ENCODE measurements at regions not wholly inside any gene's neighbourhood (a gene's known extent, or its start where the extent isn't known, plus 50 kb on each side); places are given as distances from the start of the nearest gene placed in this dataset.

DNA sequence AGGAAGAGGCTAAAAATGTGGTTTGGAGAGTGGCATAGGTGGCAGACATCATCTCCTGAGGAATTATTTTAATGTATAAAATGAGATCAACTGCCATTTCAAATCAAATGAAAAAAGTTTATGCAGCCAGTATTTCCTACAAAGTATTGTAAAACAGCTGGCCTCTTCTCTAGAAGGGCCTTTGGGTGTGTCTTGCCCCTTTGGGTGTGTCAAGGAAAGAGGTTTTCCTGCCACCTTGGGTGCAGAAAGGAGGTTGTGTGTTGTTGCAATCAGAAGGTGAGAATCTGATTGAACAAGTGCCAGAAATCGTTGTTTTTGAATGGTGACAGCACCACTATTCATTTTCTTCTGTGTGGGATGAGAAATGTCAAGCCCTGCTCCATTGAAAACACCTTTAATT, 127.4 kb downstream of the RMI1 start:
- TF ChIP-seq, protein P1, sequence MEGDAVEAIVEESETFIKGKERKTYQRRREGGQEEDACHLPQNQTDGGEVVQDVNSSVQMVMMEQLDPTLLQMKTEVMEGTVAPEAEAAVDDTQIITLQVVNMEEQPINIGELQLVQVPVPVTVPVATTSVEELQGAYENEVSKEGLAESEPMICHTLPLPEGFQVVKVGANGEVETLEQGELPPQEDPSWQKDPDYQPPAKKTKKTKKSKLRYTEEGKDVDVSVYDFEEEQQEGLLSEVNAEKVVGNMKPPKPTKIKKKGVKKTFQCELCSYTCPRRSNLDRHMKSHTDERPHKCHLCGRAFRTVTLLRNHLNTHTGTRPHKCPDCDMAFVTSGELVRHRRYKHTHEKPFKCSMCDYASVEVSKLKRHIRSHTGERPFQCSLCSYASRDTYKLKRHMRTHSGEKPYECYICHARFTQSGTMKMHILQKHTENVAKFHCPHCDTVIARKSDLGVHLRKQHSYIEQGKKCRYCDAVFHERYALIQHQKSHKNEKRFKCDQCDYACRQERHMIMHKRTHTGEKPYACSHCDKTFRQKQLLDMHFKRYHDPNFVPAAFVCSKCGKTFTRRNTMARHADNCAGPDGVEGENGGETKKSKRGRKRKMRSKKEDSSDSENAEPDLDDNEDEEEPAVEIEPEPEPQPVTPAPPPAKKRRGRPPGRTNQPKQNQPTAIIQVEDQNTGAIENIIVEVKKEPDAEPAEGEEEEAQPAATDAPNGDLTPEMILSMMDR (IDR thresholded peaks at IDR 0.05): no peak
- TF ChIP-seq, protein P2, sequence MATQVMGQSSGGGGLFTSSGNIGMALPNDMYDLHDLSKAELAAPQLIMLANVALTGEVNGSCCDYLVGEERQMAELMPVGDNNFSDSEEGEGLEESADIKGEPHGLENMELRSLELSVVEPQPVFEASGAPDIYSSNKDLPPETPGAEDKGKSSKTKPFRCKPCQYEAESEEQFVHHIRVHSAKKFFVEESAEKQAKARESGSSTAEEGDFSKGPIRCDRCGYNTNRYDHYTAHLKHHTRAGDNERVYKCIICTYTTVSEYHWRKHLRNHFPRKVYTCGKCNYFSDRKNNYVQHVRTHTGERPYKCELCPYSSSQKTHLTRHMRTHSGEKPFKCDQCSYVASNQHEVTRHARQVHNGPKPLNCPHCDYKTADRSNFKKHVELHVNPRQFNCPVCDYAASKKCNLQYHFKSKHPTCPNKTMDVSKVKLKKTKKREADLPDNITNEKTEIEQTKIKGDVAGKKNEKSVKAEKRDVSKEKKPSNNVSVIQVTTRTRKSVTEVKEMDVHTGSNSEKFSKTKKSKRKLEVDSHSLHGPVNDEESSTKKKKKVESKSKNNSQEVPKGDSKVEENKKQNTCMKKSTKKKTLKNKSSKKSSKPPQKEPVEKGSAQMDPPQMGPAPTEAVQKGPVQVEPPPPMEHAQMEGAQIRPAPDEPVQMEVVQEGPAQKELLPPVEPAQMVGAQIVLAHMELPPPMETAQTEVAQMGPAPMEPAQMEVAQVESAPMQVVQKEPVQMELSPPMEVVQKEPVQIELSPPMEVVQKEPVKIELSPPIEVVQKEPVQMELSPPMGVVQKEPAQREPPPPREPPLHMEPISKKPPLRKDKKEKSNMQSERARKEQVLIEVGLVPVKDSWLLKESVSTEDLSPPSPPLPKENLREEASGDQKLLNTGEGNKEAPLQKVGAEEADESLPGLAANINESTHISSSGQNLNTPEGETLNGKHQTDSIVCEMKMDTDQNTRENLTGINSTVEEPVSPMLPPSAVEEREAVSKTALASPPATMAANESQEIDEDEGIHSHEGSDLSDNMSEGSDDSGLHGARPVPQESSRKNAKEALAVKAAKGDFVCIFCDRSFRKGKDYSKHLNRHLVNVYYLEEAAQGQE (IDR thresholded peaks at IDR 0.05; ENCODE audit: low read depth, low read length): no peak

Data from SK-N-SH (cell line).